ENCODE measurements at regions not wholly inside any gene's neighbourhood (a gene's known extent, or its start where the extent isn't known, plus 50 kb on each side); places are given as distances from the start of the nearest gene placed in this dataset.

- no peak overlapping the region for H3K4me2 ChIP-seq (ENCODE audit: insufficient read depth in 1 of 2, low read depth in 2 of 2, low read length in 2 of 2)
- H3K23ac ChIP-seq (ENCODE audit: insufficient read length), result no peak overlapping the region
- no peaks in the 10 kb centered on the region for H3K4me1 ChIP-seq (replicated peaks in 1 of 4; ENCODE audit: control insufficient read depth in 3 of 4, insufficient read depth in 4 of 4, low read length in 3 of 4)
- no peak overlapping the region for H2BK12ac ChIP-seq (ENCODE audit: low read depth, low read length)
- TF ChIP-seq FOSL1 (IDR thresholded peaks at IDR 0.05; ENCODE audit: insufficient read depth, low read depth, low read length) (no peak), ATF2 (IDR thresholded peaks at IDR 0.05; ENCODE audit: low read length) (no peak), NRF1 (IDR thresholded peaks at IDR 0.05; ENCODE audit: low read depth, low read length) (no peak), CTBP2 (IDR thresholded peaks at IDR 0.05; ENCODE audit: borderline replicate concordance, insufficient read depth, insufficient read length, low read length) (no peak), RAD21 (IDR thresholded peaks at IDR 0.05 in 1 of 2, conservative IDR thresholded peaks at IDR 0.05 in 1 of 2; ENCODE audit: low read depth in 2 of 2, low read length in 2 of 2) (no peak), ASH2L (IDR thresholded peaks at IDR 0.05; ENCODE audit: low read length) (no peak), RNF2 (IDR thresholded peaks at IDR 0.05; ENCODE audit: borderline replicate concordance, low read depth, low read length, missing control alignments, poor library complexity, severe bottlenecking) (no peak), RBBP5 (IDR thresholded peaks at IDR 0.05; ENCODE audit: borderline replicate concordance, low read depth, low read length) (no peak), TCF12 (IDR thresholded peaks at IDR 0.05; ENCODE audit: low read depth, low read length) (no peak), CBX5 (IDR thresholded peaks at IDR 0.05; ENCODE audit: low read depth, low read length) (no peak), SP4 (IDR thresholded peaks at IDR 0.05; ENCODE audit: low read length) (no peak)
- H2BK5ac ChIP-seq (ENCODE audit: low read depth, low read length), result no peak overlapping the region
- no peaks in the 10 kb centered on the region; a peak in 1 of 4 replicates for H3K9me3 ChIP-seq (ENCODE audit: insufficient read depth in 2 of 2, low read depth in 1 of 2, low read length in 1 of 2)
- FAIRE-seq (no peak), DNase-seq (ENCODE audit: low read depth in 1 of 2, low spot score in 2 of 2) (no peak)
- no peak overlapping the region for H3K56ac ChIP-seq (replicated peaks; ENCODE audit: insufficient read length, low read depth, low read length)
- no peak overlapping the region for H2BK20ac ChIP-seq (ENCODE audit: low read length)
- ChIA-PET POLR2A (ENCODE audit: partially characterized antibody) (no interaction called here), CTCF (ENCODE audit: partially characterized antibody) (interaction anchor here (0.8 to 1.2 kb wide), 2 partner anchors 119 to 351 kb away, joined by 4 read pairs; no protein-coding TSS in a partner anchor)
- no peak overlapping the region for H3K14ac ChIP-seq (ENCODE audit: insufficient read length)
- no peak overlapping the region for H2BK15ac ChIP-seq (ENCODE audit: low read length)
- H2BK120ac ChIP-seq (replicated peaks; ENCODE audit: low read depth, low read length), result no peak overlapping the region
- H4K91ac ChIP-seq (replicated peaks; ENCODE audit: insufficient read length, low read length), result no peak overlapping the region
- H3K4me3 ChIP-seq (ENCODE audit: extremely low read depth in 1 of 4, insufficient read depth in 2 of 4, low read depth in 3 of 4, low read length in 4 of 4), result no peak overlapping the region
- H3K18ac ChIP-seq (ENCODE audit: extremely low read depth, low read length), result no peak overlapping the region
- H3K9ac ChIP-seq (replicated peaks in 1 of 4; ENCODE audit: extremely low read depth in 1 of 4, low read depth in 3 of 4, low read length in 3 of 4), result no peak overlapping the region
- H3K79me2 ChIP-seq (ENCODE audit: control insufficient read depth in 1 of 2, insufficient read depth in 2 of 2, low read length in 2 of 2), result no peaks in the 10 kb centered on the region
- H3K27me3 ChIP-seq (replicated peaks in 1 of 4; ENCODE audit: control insufficient read depth in 3 of 4, extremely low read depth in 1 of 4, insufficient read depth in 3 of 4, low read length in 3 of 4), result no peaks in the 10 kb centered on the region
- no peaks in the 10 kb centered on the region for H3K36me3 ChIP-seq (ENCODE audit: control insufficient read depth in 2 of 4, insufficient read depth in 4 of 4, low read length in 3 of 4)
- WGBS, 2 experiments (ENCODE audit: extremely low coverage in 1 of 2, insufficient coverage in 1 of 2, insufficient read length in 1 of 2, insufficient replicate concordance in 2 of 2, low coverage in 1 of 2, low lambda C conversion rate in 2 of 2, missing lambda C conversion rate in 1 of 2), result 78% methylated on average over 9 of the region's 9 CpGs; no CpG with 5 or more reads in 1 of the 2 experiments
- H4K8ac ChIP-seq (ENCODE audit: extremely low read depth, insufficient read depth, low read length), result no peak overlapping the region; the same call in 1 of the 2 replicates
- no peak overlapping the region for H2AFZ ChIP-seq (ENCODE audit: low read length)
- no peak overlapping the region for H3K4ac ChIP-seq (replicated peaks; ENCODE audit: insufficient read length, low read depth, low read length)
- H4K5ac ChIP-seq (ENCODE audit: insufficient read length, low read depth, low read length), result no peak overlapping the region
- H2AK5ac ChIP-seq (ENCODE audit: low read depth, low read length), result no peak overlapping the region
- no peaks in the 10 kb centered on the region for H4K20me1 ChIP-seq (replicated peaks in 1 of 2; ENCODE audit: control insufficient read depth in 1 of 2, insufficient read depth in 2 of 2, low read length in 2 of 2)
- H3K23me2 ChIP-seq (ENCODE audit: low read depth, low read length), result no peaks in the 10 kb centered on the region
- no peaks in the 10 kb centered on the region for H3K79me1 ChIP-seq (ENCODE audit: low read depth, low read length)
- H3K27ac ChIP-seq (ENCODE audit: low read depth, low read length), result no peak overlapping the region
These were observed 583.0 kb upstream of the COBL start for GRCh38 chr7:51899611-51900010.

All from H1 (cell line).